Karpas-422 (cell line): ENCODE measurements at regions not wholly inside any gene's neighbourhood (a gene's known extent, or its start where the extent isn't known, plus 50 kb on each side); places are given as distances from the start of the nearest gene placed in this dataset.

ENCODE experiments used
- DNase-seq: peaks from one replicate; pipeline ENCODE4 v3.0.0-alpha.2; 2015
- H2AFZ ChIP-seq: fragments of 200-600 bp; sonication (generic); 2 replicates; pipeline ENCODE4 v1.6.1; 2014; ENCODE audit warnings: antibody characterized with exemption, low read length, mixed read lengths
- H3K27ac ChIP-seq: fragments of 200-600 bp; sonication (generic); 2 replicates; pipeline ENCODE4 v1.5.1; 2014; ENCODE audit warnings: mild to moderate bottlenecking, low read length, moderate library complexity
- H3K27me3 ChIP-seq: fragments of 200-600 bp; sonication (generic); 2 replicates; pipeline ENCODE4 v1.6.1; 2014; ENCODE audit warnings: low read length, mixed read lengths
- H3K36me3 ChIP-seq: fragments of 200-600 bp; sonication (generic); 2 replicates; pipeline ENCODE4 v1.6.1; 2014; ENCODE audit warnings: low read length, mixed read lengths; ENCODE audit not compliant: insufficient read depth
- H3K4me1 ChIP-seq: fragments of 200-600 bp; sonication (generic); 2 replicates; pipeline ENCODE4 v1.6.1; 2014; ENCODE audit warnings: mild to moderate bottlenecking, low read length, mixed read lengths
- H3K4me2 ChIP-seq: fragments of 200-600 bp; sonication (generic); 2 replicates; pipeline ENCODE4 v1.6.1; 2014; ENCODE audit warnings: low read length, low read depth, mild to moderate bottlenecking; ENCODE audit not compliant: poor library complexity, severe bottlenecking
- H3K4me3 ChIP-seq: fragments of 200-600 bp; sonication (generic); 2 replicates; pipeline ENCODE4 v1.5.1; 2014; ENCODE audit warnings: mild to moderate bottlenecking, antibody characterized with exemption, low read length, mixed read lengths
- H3K79me2 ChIP-seq: fragments of 200-600 bp; sonication (generic); 2 replicates; pipeline ENCODE4 v1.6.1; 2014; ENCODE audit warnings: mild to moderate bottlenecking, low read length, mixed read lengths
- H3K9ac ChIP-seq: fragments of 200-600 bp; sonication (generic); 2 replicates; pipeline ENCODE4 v1.6.0; 2014; ENCODE audit warnings: low read length
- H3K9me2 ChIP-seq: fragments of 200-600 bp; sonication (generic), shearing (Covaris generic); replicated peaks from 2 replicates; pipeline ENCODE4 v1.6.0; 2014; ENCODE audit warnings: mild to moderate bottlenecking, low read length, moderate library complexity; ENCODE audit not compliant: insufficient read depth
- H3K9me3 ChIP-seq: fragments of 300-700, 200-600 bp; sonication (generic); 2 replicates; pipeline ENCODE4 v1.6.1; 2014; ENCODE audit warnings: low read length, mixed read lengths
- H4K20me1 ChIP-seq: fragments of 200-600 bp; sonication (generic); 2 replicates; pipeline ENCODE4 v1.6.1; 2014; ENCODE audit warnings: mild to moderate bottlenecking, antibody characterized with exemption, low read length, low read depth; ENCODE audit not compliant: insufficient read depth

GRCh38 chr14:64653900-64654245 is 50.4 kb upstream of the PLEKHG3 start:
- DNase-seq: no peak
- H3K9ac ChIP-seq: no peak overlapping the region
- no peaks in the 10 kb centered on the region for H4K20me1 ChIP-seq
- no peaks in the 10 kb centered on the region for H3K27me3 ChIP-seq
- H3K27ac ChIP-seq: no peak overlapping the region
- H3K9me3 ChIP-seq: no peaks in the 10 kb centered on the region
- H3K79me2 ChIP-seq: no peaks in the 10 kb centered on the region
- no peak overlapping the region for H3K4me2 ChIP-seq
- H3K9me2 ChIP-seq: no peaks in the 10 kb centered on the region
- H3K4me1 ChIP-seq: peaks cover 5% of the 10 kb centered on the region
- no peak overlapping the region for H3K4me3 ChIP-seq
- no peaks in the 10 kb centered on the region for H3K36me3 ChIP-seq
- no peak overlapping the region for H2AFZ ChIP-seq

- no peak overlapping the region for H3K9ac ChIP-seq
Measured at GRCh38 chr14:64654246-64654900, 49.9 kb upstream of the PLEKHG3 start.

More at GRCh38 chr14:64654246-64654900, 49.9 kb upstream of the PLEKHG3 start:
- no peaks in the 10 kb centered on the region for H3K27me3 ChIP-seq
- H3K36me3 ChIP-seq: no peaks in the 10 kb centered on the region
- H3K9me2 ChIP-seq: no peaks in the 10 kb centered on the region
- DNase-seq: no peak
- no peaks in the 10 kb centered on the region for H3K79me2 ChIP-seq
- peaks cover 4% of the 10 kb centered on the region for H3K4me1 ChIP-seq
- no peaks in the 10 kb centered on the region for H3K9me3 ChIP-seq
- H3K27ac ChIP-seq: no peak overlapping the region
- no peak overlapping the region for H2AFZ ChIP-seq
- no peaks in the 10 kb centered on the region for H4K20me1 ChIP-seq
- H3K4me3 ChIP-seq: no peak overlapping the region
- H3K4me2 ChIP-seq: no peak overlapping the region
